ENCODE measurements at regions not wholly inside any gene's neighbourhood (a gene's known extent, or its start where the extent isn't known, plus 50 kb on each side); places are given as distances from the start of the nearest gene placed in this dataset.
"Not testable (repeated sequence)": the region's sequence is repeated elsewhere in the genome, so short reads cannot be mapped to it uniquely, and the experiment has no call there.

- H3K36me3 ChIP-seq (ENCODE audit: control insufficient read depth in 1 of 2, insufficient read depth in 2 of 2, low read length in 1 of 2), result peaks cover 0 to 4% of the 10 kb centered on the region in 2 donors
- no peak overlapping the region for H3K4me3 ChIP-seq (ENCODE audit: low read length in 2 of 2)
- H3K27me3 ChIP-seq (ENCODE audit: control insufficient read depth in 1 of 2, insufficient read depth in 2 of 2, low read length in 1 of 2), result peaks cover 0 to 1% of the 10 kb centered on the region in 2 donors
- intact Hi-C loops (cut with DNase I), result loop anchor here in 1 of 2 donors (1.0 kb wide), 1 partner anchor 189 kb away; no protein-coding TSS in a partner anchor
- ATAC-seq (ENCODE audit: low FRiP score), result no peak
- 78 to 84% methylated on average over 5 of the region's 5 CpGs for WGBS, 2 donors
- peak in 1 of 2 donors; percentile 40 for DNase-seq
- no peaks in the 10 kb centered on the region for H3K4me1 ChIP-seq (ENCODE audit: control insufficient read depth in 1 of 2, insufficient read depth in 2 of 2, low read length in 2 of 2)
- H3K9me3 ChIP-seq (ENCODE audit: control insufficient read depth, low read length), result no peaks in the 10 kb centered on the region
- no peak overlapping the region for H3K27ac ChIP-seq (ENCODE audit: low read depth in 1 of 2, low read length in 2 of 2)
Measured at GRCh38 chr17:45641541-45641940, 142.6 kb upstream of the CRHR1 start.

GRCh38 chr17:45643591-45643990 is 140.5 kb upstream of the CRHR1 start:
- no peaks in the 10 kb centered on the region for H3K9me3 ChIP-seq (ENCODE audit: control insufficient read depth, low read length)
- H3K27ac ChIP-seq (ENCODE audit: low read depth in 1 of 2, low read length in 2 of 2), result no peak overlapping the region
- no peak overlapping the region for H3K4me3 ChIP-seq (ENCODE audit: low read length in 2 of 2)
- ATAC-seq (ENCODE audit: low FRiP score) (no peak), DNase-seq (peak in 1 of 2 donors; percentile 50)
- WGBS, 2 donors, result 87 to 90% methylated on average over 10 of the region's 10 CpGs
- H3K4me1 ChIP-seq (ENCODE audit: control insufficient read depth in 1 of 2, insufficient read depth in 2 of 2, low read length in 2 of 2), result no peaks in the 10 kb centered on the region
- peaks cover 0 to 4% of the 10 kb centered on the region in 2 donors for H3K36me3 ChIP-seq (ENCODE audit: control insufficient read depth in 1 of 2, insufficient read depth in 2 of 2, low read length in 1 of 2)
- intact Hi-C loops (cut with DNase I), result no loop called here
- peaks cover 0 to 1% of the 10 kb centered on the region in 2 donors for H3K27me3 ChIP-seq (ENCODE audit: control insufficient read depth in 1 of 2, insufficient read depth in 2 of 2, low read length in 1 of 2)

- DNase-seq; H3K27ac ChIP-seq (ENCODE audit: low read depth in 1 of 2, low read length in 2 of 2); intact Hi-C loops (cut with DNase I); H3K36me3 ChIP-seq (ENCODE audit: control insufficient read depth in 1 of 2, insufficient read depth in 2 of 2, low read length in 1 of 2); H3K27me3 ChIP-seq (ENCODE audit: control insufficient read depth in 1 of 2, insufficient read depth in 2 of 2, low read length in 1 of 2); H3K4me3 ChIP-seq (ENCODE audit: low read length in 2 of 2); ATAC-seq (ENCODE audit: low FRiP score); H3K4me1 ChIP-seq (ENCODE audit: control insufficient read depth in 1 of 2, insufficient read depth in 2 of 2, low read length in 2 of 2); H3K9me3 ChIP-seq (ENCODE audit: control insufficient read depth, low read length): not testable (repeated sequence)
- 75 to 88% methylated on average over 1 of the region's 1 CpG for WGBS, 2 donors
Measured at GRCh38 chr17:45644637-45645036, 139.5 kb upstream of the CRHR1 start.

GRCh38 chr17:45645330-45645729 is 138.8 kb upstream of the CRHR1 start:
- Histone ChIP-seq H3K27ac (ENCODE audit: low read depth in 1 of 2, low read length in 2 of 2) (no peak overlapping the region), H3K27me3 (ENCODE audit: control insufficient read depth in 1 of 2, insufficient read depth in 2 of 2, low read length in 1 of 2) (peaks cover 0 to 1% of the 10 kb centered on the region in 2 donors), H3K36me3 (ENCODE audit: control insufficient read depth in 1 of 2, insufficient read depth in 2 of 2, low read length in 1 of 2) (no peaks in the 10 kb centered on the region), H3K4me1 (ENCODE audit: control insufficient read depth in 1 of 2, insufficient read depth in 2 of 2, low read length in 2 of 2) (no peaks in the 10 kb centered on the region), H3K4me3 (ENCODE audit: low read length in 2 of 2) (no peak overlapping the region), H3K9me3 (ENCODE audit: control insufficient read depth, low read length) (no peaks in the 10 kb centered on the region)
- 89 to 92% methylated on average over 3 of the region's 3 CpGs for WGBS, 2 donors
- DNase-seq (no peak), ATAC-seq (ENCODE audit: low FRiP score) (no peak)
- intact Hi-C loops (cut with DNase I), result no loop called here

GRCh38 chr17:45646288-45646988 is 137.7 kb upstream of the CRHR1 start:
- intact Hi-C loops (cut with DNase I), result no loop called here
- Histone ChIP-seq H3K27ac (ENCODE audit: low read depth in 1 of 2, low read length in 2 of 2) (no peak overlapping the region), H3K36me3 (ENCODE audit: control insufficient read depth in 1 of 2, insufficient read depth in 2 of 2, low read length in 1 of 2) (no peaks in the 10 kb centered on the region), H3K27me3 (ENCODE audit: control insufficient read depth in 1 of 2, insufficient read depth in 2 of 2, low read length in 1 of 2) (peaks cover 0 to 1% of the 10 kb centered on the region in 2 donors), H3K4me3 (ENCODE audit: low read length in 2 of 2) (no peak overlapping the region), H3K9me3 (ENCODE audit: control insufficient read depth, low read length) (no peaks in the 10 kb centered on the region), H3K4me1 (ENCODE audit: control insufficient read depth in 1 of 2, insufficient read depth in 2 of 2, low read length in 2 of 2) (no peaks in the 10 kb centered on the region)
- 39 to 42% methylated on average over 12 of the region's 12 CpGs for WGBS, 2 donors
- no peak for ATAC-seq (ENCODE audit: low FRiP score)
- peak in 1 of 2 donors; percentile 20 for DNase-seq

GRCh38 chr17:45648642-45649041 is 135.5 kb upstream of the CRHR1 start:
- Histone ChIP-seq H3K27ac (ENCODE audit: low read depth in 1 of 2, low read length in 2 of 2) (no peak overlapping the region), H3K4me3 (ENCODE audit: low read length in 2 of 2) (no peak overlapping the region), H3K4me1 (ENCODE audit: control insufficient read depth in 1 of 2, insufficient read depth in 2 of 2, low read length in 2 of 2) (no peaks in the 10 kb centered on the region), H3K9me3 (ENCODE audit: control insufficient read depth, low read length) (no peaks in the 10 kb centered on the region), H3K36me3 (ENCODE audit: control insufficient read depth in 1 of 2, insufficient read depth in 2 of 2, low read length in 1 of 2) (no peaks in the 10 kb centered on the region), H3K27me3 (ENCODE audit: control insufficient read depth in 1 of 2, insufficient read depth in 2 of 2, low read length in 1 of 2) (no peaks in the 10 kb centered on the region)
- 61 to 73% methylated on average over 6 of the region's 6 CpGs for WGBS, 2 donors
- DNase-seq (peak in 1 of 2 donors; percentile 42), ATAC-seq (ENCODE audit: low FRiP score) (no peak)
- intact Hi-C loops (cut with DNase I), result no loop called here

- no peaks in the 10 kb centered on the region for H3K9me3 ChIP-seq (ENCODE audit: control insufficient read depth, low read length)
Measured at GRCh38 chr17:45649796-45650195, 134.3 kb upstream of the CRHR1 start.

GRCh38 chr17:45650561-45650960 is 133.6 kb upstream of the CRHR1 start:
- 52 to 57% methylated on average over 10 of the region's 10 CpGs for WGBS, 2 donors
- peak in 1 of 2 donors; percentile 44 for DNase-seq
- ATAC-seq (ENCODE audit: low FRiP score), result no peak
- no peak overlapping the region for H3K27ac ChIP-seq (ENCODE audit: low read depth in 1 of 2, low read length in 2 of 2)
- H3K4me3 ChIP-seq (ENCODE audit: low read length in 2 of 2), result no peak overlapping the region
- H3K36me3 ChIP-seq (ENCODE audit: control insufficient read depth in 1 of 2, insufficient read depth in 2 of 2, low read length in 1 of 2), result no peaks in the 10 kb centered on the region
- no peaks in the 10 kb centered on the region for H3K9me3 ChIP-seq (ENCODE audit: control insufficient read depth, low read length)
- intact Hi-C loops (cut with DNase I), result no loop called here
- H3K4me1 ChIP-seq (ENCODE audit: control insufficient read depth in 1 of 2, insufficient read depth in 2 of 2, low read length in 2 of 2), result no peaks in the 10 kb centered on the region
- H3K27me3 ChIP-seq (ENCODE audit: control insufficient read depth in 1 of 2, insufficient read depth in 2 of 2, low read length in 1 of 2), result no peaks in the 10 kb centered on the region

More at GRCh38 chr17:45649796-45650195, 134.3 kb upstream of the CRHR1 start:
- Histone ChIP-seq H3K27me3 (ENCODE audit: control insufficient read depth in 1 of 2, insufficient read depth in 2 of 2, low read length in 1 of 2) (no peaks in the 10 kb centered on the region), H3K4me1 (ENCODE audit: control insufficient read depth in 1 of 2, insufficient read depth in 2 of 2, low read length in 2 of 2) (no peaks in the 10 kb centered on the region), H3K27ac (ENCODE audit: low read depth in 1 of 2, low read length in 2 of 2) (no peak overlapping the region), H3K4me3 (ENCODE audit: low read length in 2 of 2) (no peak overlapping the region), H3K36me3 (ENCODE audit: control insufficient read depth in 1 of 2, insufficient read depth in 2 of 2, low read length in 1 of 2) (no peaks in the 10 kb centered on the region)
- peak in 1 of 2 donors; percentile 10 for DNase-seq
- intact Hi-C loops (cut with DNase I), result no loop called here
- 73 to 74% methylated on average over 5 of the region's 5 CpGs for WGBS, 2 donors
- ATAC-seq (ENCODE audit: low FRiP score), result no peak

- Histone ChIP-seq H3K4me3 (ENCODE audit: low read length in 2 of 2) (no peak overlapping the region), H3K4me1 (ENCODE audit: control insufficient read depth in 1 of 2, insufficient read depth in 2 of 2, low read length in 2 of 2) (no peaks in the 10 kb centered on the region), H3K36me3 (ENCODE audit: control insufficient read depth in 1 of 2, insufficient read depth in 2 of 2, low read length in 1 of 2) (no peaks in the 10 kb centered on the region), H3K27ac (ENCODE audit: low read depth in 1 of 2, low read length in 2 of 2) (no peak overlapping the region), H3K9me3 (ENCODE audit: control insufficient read depth, low read length) (no peaks in the 10 kb centered on the region), H3K27me3 (ENCODE audit: control insufficient read depth in 1 of 2, insufficient read depth in 2 of 2, low read length in 1 of 2) (no peaks in the 10 kb centered on the region)
- ATAC-seq (ENCODE audit: low FRiP score) (no peak), DNase-seq (peak in 1 of 2 donors; percentile 40)
- intact Hi-C loops (cut with DNase I), result no loop called here
- 63 to 65% methylated on average over 8 of the region's 8 CpGs for WGBS, 2 donors
Measured at GRCh38 chr17:45651145-45651709, 132.9 kb upstream of the CRHR1 start.
